RWPE2 (cell line): ENCODE measurements at regions not wholly inside any gene's neighbourhood (a gene's known extent, or its start where the extent isn't known, plus 50 kb on each side); places are given as distances from the start of the nearest gene placed in this dataset.

Source experiments
- ATAC-seq: fragments of 200-7000 bp; cut with Tn5 transposase; 3 replicates; pipeline ENCODE4 v1.9.1; 2021; ENCODE audit warnings: low read depth
- DNase-seq: peaks from one replicate; pipeline ENCODE4 v3.0.0-alpha.2; 2020; ENCODE audit warnings: low spot score
- H3K27ac ChIP-seq: fragments of 450-650 bp; 2 replicates; pipeline ENCODE4 v1.5.1; 2017; ENCODE audit warnings: mild to moderate bottlenecking; ENCODE audit not compliant: poor library complexity, severe bottlenecking
- H3K27me3 ChIP-seq: fragments of 250-450 bp; sonication (Bioruptor Pico); 2 replicates; pipeline ENCODE4 v1.5.1; 2021; ENCODE audit warnings: mild to moderate bottlenecking, moderate library complexity; ENCODE audit not compliant: insufficient read depth, poor library complexity, severe bottlenecking
- H3K36me3 ChIP-seq: fragments of 250-450 bp; sonication (Bioruptor Pico); 2 replicates; pipeline ENCODE4 v1.5.1; 2020; ENCODE audit warnings: low read depth, mild to moderate bottlenecking, moderate library complexity
- H3K4me1 ChIP-seq: fragments of 250-450 bp; sonication (Bioruptor Pico); 2 replicates; pipeline ENCODE4 v1.5.1; 2021; ENCODE audit warnings: mild to moderate bottlenecking, moderate library complexity; ENCODE audit not compliant: insufficient read depth, poor library complexity, severe bottlenecking
- H3K4me3 ChIP-seq: fragments of 250-450 bp; sonication (Bioruptor Pico); 2 replicates; pipeline ENCODE4 v1.5.1; 2021; ENCODE audit warnings: mild to moderate bottlenecking, moderate library complexity; ENCODE audit not compliant: severe bottlenecking
- H3K9me3 ChIP-seq: fragments of 250-450 bp; sonication (Bioruptor Pico); 2 replicates; pipeline ENCODE4 v1.5.1; 2021; ENCODE audit warnings: mild to moderate bottlenecking, moderate library complexity; ENCODE audit not compliant: severe bottlenecking
- TF ChIP-seq, protein P1 (sequence below): fragments of 450-650 bp; IDR thresholded peaks from one replicate; pipeline ENCODE4 v1.5.1; 2017; ENCODE audit warnings: mild to moderate bottlenecking, moderate library complexity; ENCODE audit not compliant: poor library complexity, severe bottlenecking

- H3K36me3 ChIP-seq, result no peaks in the 10 kb centered on the region
- H3K9me3 ChIP-seq, result peaks cover 1% of the 10 kb centered on the region
- DNase-seq (no peak), ATAC-seq (no peak)
- H3K4me3 ChIP-seq, result no peak overlapping the region
- peaks cover 21% of the 10 kb centered on the region for H3K4me1 ChIP-seq
- TF ChIP-seq, protein P1, sequence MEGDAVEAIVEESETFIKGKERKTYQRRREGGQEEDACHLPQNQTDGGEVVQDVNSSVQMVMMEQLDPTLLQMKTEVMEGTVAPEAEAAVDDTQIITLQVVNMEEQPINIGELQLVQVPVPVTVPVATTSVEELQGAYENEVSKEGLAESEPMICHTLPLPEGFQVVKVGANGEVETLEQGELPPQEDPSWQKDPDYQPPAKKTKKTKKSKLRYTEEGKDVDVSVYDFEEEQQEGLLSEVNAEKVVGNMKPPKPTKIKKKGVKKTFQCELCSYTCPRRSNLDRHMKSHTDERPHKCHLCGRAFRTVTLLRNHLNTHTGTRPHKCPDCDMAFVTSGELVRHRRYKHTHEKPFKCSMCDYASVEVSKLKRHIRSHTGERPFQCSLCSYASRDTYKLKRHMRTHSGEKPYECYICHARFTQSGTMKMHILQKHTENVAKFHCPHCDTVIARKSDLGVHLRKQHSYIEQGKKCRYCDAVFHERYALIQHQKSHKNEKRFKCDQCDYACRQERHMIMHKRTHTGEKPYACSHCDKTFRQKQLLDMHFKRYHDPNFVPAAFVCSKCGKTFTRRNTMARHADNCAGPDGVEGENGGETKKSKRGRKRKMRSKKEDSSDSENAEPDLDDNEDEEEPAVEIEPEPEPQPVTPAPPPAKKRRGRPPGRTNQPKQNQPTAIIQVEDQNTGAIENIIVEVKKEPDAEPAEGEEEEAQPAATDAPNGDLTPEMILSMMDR, result no peak
- no peak overlapping the region for H3K27ac ChIP-seq
- no peaks in the 10 kb centered on the region for H3K27me3 ChIP-seq
Measured at GRCh38 chr10:57689596-57690297, 577.9 kb downstream of the IPMK start.

DNA sequence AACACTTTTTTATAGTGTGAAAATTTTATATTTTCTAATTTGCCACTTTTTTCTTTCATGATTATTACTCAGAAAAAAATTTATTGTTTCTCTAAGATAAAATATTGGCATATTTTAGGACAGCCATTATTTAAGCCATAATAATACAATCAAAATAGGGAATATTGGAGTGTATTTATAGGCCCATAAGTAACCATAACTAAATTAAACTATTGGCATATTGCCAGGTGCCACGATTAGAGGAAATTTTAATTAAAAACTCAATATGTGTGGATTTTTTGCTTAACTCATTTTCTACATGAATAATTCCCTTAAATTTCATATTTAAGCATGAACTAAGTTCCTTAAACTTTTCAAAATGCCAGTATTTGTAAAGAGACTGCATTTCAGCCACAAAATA is 587.8 kb downstream of the IPMK start:
- TF ChIP-seq, protein P1, result no peak
- Histone ChIP-seq H3K36me3 (no peaks in the 10 kb centered on the region), H3K4me3 (no peak overlapping the region), H3K9me3 (no peaks in the 10 kb centered on the region), H3K4me1 (peaks cover 4% of the 10 kb centered on the region), H3K27me3 (no peaks in the 10 kb centered on the region), H3K27ac (no peak overlapping the region)
- ATAC-seq (no peak), DNase-seq (no peak)

GRCh38 chr10:57675125-57675524 is 592.6 kb downstream of the IPMK start:
- ATAC-seq (no peak), DNase-seq (no peak)
- H3K9me3 ChIP-seq, result peaks cover 5% of the 10 kb centered on the region
- TF ChIP-seq, protein P1, result no peak
- no peak overlapping the region for H3K4me3 ChIP-seq
- H3K27ac ChIP-seq, result no peak overlapping the region
- no peaks in the 10 kb centered on the region for H3K36me3 ChIP-seq
- no peaks in the 10 kb centered on the region for H3K27me3 ChIP-seq
- no peaks in the 10 kb centered on the region for H3K4me1 ChIP-seq

DNA sequence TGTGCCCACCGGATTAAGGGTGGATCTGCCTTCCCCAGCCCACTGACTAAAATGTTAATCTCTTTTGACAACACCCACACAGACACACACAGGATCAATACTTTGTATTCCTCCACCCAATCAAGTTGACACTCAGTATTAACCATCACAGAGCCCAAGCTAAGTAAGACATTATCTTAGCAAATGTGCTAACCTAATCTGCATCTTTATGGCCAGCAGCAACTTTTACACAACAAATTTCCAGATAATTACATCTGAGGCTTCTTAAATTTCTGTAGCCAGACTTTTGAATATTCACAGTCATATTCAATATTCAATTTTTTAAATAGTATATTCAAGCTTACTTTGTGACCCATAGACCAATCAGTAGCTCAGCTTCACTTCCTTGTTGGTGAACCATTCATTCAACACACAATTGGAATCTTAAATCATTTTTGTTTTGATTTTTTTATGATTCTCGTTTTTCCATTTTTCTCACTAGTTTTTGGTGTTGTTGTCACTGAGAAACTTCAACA is 594.2 kb downstream of the IPMK start:
- Histone ChIP-seq H3K27me3 (no peaks in the 10 kb centered on the region), H3K9me3 (peaks cover 5% of the 10 kb centered on the region), H3K27ac (no peak overlapping the region), H3K36me3 (no peaks in the 10 kb centered on the region), H3K4me3 (no peak overlapping the region), H3K4me1 (no peaks in the 10 kb centered on the region)
- TF ChIP-seq, protein P1, result no peak
- ATAC-seq, result no peak
- no peak for DNase-seq

DNA sequence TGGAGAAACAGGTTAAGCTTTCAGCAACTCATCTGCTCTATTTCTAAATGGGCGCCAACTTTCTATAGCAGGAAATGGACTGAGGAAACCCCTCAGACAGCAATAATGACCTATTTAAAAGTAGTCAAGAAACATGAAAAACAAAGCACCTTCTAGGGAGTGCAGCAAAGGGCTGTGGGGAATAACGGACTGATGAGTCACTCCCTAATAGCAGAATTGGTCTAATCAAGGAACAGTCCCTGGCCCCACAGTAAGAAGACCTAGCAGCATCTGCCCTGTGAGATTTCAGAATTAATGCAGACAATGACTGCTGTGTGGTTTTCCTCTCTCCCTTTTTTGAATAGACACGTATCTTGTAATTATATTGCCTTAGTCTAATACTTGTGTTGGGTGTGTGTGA is 602.9 kb downstream of the IPMK start:
- Histone ChIP-seq H3K27ac (no peak overlapping the region), H3K36me3 (no peaks in the 10 kb centered on the region), H3K9me3 (no peaks in the 10 kb centered on the region), H3K4me1 (no peaks in the 10 kb centered on the region), H3K4me3 (no peak overlapping the region), H3K27me3 (no peaks in the 10 kb centered on the region)
- no peak for DNase-seq
- TF ChIP-seq, protein P1, result no peak
- ATAC-seq, result no peak
